Suppressor macrophage (primary cell): ENCODE measurements at regions not wholly inside any gene's neighbourhood (a gene's known extent, or its start where the extent isn't known, plus 50 kb on each side); places are given as distances from the start of the nearest gene placed in this dataset.

Experiments
- DNase-seq, 4 experiments: peaks; one replicate each; pipeline ENCODE4 v3.0.0-alpha.2; 2020 to 2022

- no peak for DNase-seq
Measured at GRCh38 chr2:4507661-4508060, 804.3 kb downstream of the DCDC2C start.

GRCh38 chr2:4515871-4516761, 812.7 kb downstream of the DCDC2C start:
- DNase-seq = no peak

GRCh38 chr2:4518596-4518995, 815.2 kb downstream of the DCDC2C start:
- no peak for DNase-seq

DNA sequence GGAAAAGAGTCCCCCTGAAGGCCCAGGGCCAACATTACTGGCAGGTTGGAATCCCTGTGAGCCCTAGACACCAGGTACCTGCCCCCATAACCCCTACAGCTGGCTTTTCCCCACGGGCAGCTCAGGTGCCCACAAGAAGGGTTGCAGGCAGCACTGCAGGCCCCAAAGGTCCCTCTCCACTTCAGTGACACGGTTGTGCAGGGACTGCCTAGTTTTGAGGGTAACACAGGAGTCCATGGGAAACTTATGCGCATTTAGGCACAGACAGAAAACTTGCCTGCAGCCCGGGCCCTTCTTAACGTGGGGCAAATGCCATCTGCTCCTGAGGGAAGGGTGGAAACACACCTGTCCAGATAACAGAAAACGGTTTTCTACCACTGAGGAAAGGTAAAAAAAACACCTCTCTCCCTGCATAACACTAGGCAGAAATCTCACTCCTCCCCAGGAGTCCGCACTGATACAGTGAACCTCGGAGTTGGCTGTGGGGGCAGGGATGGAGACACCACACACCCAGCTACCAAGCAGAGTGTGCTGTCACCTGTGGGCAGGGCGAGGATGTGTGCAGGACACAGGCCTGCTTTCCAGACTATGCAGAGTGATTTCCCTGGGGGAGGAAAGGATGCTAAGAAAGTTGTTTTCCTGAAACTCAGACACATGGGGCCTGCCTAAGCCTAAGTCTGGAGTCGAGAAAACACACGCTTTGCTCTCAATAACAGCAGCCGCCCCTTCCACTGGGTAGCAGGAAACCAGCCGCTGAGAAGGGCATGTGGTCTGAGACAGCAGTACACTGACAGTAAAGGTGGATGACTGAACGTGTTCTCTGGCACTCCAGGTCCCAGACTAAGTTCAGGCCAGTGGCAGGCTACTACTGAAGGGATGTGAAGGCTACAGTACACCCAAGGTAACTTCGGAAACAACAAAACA, 819.4 kb downstream of the DCDC2C start:
- no peak for DNase-seq

DNA sequence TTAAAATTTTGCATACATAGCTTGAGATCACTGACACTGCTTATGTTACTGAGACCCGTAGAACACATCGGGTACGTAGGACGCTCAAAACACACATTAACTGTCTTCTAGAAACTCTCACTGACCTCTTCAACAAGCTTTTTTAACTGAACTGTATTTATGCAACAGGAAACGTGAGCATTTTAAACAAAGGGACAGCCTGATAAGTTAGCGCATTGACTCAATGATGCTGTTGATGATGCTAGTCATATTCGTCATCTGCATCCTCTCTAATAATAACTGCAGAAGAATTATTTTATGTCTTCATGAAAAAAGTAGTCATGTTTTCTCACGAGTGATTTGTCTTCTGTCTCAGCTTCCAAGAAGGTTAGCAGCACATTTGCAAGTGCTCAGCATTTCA, 824.0 kb downstream of the DCDC2C start:
- DNase-seq = no peak

DNA sequence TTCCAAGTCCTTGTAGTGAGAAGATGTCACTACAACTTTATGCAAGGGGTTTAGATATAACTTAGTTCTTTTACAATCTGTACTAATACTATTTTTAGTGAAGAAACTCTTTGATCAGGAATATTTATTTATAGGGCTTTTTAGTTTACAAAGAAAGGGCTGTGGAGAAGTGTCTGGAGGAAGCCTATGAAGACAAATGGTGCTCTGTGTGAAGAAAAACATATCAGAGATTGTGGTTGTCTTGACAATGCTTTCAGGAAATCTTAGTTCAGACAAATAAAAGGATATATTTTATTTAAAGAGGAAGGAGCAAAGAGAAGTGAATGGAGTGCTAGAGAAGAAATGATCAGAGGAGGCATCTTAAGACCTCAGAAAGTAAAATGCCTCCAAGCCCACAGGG, 824.9 kb downstream of the DCDC2C start:
- DNase-seq = no peak

GRCh38 chr2:4528773-4529172, 825.4 kb downstream of the DCDC2C start:
- DNase-seq = peak in 1 of 4 experiments; percentile 3

DNA sequence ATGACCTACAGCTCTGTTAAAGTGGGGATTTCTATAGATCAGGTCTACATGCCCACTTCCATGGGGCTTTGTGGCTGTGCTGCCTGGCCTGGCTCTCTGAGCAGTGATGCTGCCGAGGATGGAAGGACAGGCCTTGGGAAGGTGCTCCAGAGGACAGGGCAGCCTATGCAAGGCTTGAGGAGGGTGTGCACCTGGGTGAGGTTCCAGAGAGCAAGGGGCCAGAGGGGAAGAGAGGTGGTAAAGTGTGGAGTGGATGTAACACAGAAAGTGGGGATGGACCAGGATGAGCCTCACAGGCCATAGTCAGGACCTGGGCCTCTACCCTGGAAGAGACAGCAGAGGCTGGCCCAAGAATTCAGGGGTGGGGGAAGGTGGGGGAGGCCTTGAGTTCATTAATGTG, 826.4 kb downstream of the DCDC2C start:
- DNase-seq = no peak

DNA sequence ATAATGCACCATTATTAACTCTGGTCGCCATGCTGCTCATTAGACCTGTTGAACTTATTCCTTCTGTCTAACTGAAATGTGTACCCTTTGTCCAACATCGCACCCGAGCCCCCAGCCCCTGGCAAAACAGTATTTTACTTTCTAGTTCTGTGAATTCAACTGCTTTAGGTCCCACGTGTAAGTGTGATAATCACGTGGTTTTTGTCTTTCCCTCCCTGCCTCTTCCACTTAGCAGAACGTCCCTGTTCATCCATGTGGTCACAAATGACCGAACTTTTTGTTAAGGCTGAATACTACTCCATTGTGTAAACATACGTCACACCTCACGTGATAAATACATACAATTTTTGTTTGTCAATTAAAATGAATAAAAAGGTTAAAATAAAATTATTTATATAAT, 826.9 kb downstream of the DCDC2C start:
- DNase-seq = no peak

DNA sequence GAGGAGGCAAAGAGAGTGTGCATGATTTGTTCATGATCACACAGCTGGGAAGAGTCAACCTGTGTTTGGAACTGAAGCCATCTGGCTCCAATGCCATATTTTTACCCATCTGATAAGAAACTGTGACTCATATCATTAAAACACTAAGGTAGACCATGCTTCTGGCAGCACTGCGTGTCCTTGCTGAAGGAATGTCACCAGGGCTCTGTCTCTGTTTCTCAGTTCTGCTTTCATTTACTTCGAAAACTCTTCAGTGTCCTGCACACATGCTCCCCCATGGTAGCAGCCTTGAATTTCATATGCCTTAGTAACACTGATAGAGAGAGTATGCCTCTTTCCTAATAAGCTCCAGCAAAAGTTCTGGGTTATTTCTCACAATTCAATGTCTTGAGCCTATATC, 830.4 kb downstream of the DCDC2C start:
- DNase-seq = no peak

- no peak for DNase-seq
Measured at GRCh38 chr2:4539121-4539520, 835.7 kb downstream of the DCDC2C start.

DNA sequence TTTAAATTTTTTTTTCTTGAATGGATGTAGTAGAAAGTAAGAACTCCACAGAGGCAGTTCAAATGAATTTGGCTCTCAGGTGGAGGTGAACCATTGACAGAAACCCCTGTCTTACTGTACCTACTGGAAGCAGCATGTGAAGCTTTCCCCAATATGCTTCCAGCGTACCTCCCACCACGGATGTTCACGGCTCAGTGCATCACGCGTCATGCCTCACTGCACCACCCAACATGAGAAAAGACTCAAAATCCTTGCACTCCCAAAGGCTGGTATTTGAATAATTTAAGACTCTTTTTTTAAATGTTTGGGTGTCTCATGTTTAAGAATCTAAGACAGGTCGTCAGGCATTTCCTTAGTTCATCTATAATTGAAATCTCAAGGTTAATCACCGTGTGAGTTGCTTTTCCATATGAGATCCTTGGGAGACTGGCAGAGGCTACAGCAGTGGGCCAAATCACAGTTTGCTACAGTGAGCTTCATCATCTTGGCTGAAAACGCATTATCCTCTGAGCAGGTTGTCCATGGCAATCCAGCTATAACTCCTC, 846.4 kb downstream of the DCDC2C start:
- DNase-seq = no peak

DNA sequence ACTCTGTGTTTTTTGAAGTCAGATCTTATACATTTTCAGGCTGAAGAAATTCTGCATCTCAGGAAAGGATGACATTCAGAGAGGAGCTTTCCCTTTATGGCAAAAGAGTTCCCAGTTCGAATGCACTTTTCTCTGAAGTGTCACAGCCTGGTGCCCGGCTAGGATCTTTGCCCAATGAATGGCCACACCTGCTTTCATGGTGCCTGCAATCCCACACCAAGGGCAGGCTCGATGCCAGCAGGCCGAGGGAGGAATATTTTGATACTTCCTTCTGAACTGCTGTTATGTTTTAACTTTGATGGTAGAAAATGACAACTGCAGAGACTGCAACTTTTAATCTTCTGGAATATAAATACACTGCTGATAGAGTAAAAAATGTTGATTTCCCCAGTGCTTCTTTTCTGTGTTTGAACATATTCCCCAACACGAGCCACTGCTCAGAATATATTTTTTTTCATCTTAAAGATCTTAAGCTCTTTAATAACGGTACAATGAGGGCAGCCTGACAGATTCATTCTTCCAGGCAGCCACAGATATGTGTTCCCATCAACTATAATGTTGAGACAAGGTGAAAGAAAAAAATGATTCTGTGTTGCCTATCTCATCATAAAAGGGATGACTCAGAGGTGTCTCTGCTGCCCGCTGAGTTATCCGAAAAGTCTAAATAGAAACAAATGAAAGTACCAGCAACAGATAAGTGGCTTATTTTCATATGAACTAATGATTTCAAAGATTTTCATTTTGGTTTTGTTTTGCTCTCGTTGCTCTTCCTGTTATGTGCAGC, 848.5 kb downstream of the DCDC2C start:
- DNase-seq = no peak

- DNase-seq = no peak
Measured at GRCh38 chr2:4553241-4553640, 849.9 kb downstream of the DCDC2C start.

DNA sequence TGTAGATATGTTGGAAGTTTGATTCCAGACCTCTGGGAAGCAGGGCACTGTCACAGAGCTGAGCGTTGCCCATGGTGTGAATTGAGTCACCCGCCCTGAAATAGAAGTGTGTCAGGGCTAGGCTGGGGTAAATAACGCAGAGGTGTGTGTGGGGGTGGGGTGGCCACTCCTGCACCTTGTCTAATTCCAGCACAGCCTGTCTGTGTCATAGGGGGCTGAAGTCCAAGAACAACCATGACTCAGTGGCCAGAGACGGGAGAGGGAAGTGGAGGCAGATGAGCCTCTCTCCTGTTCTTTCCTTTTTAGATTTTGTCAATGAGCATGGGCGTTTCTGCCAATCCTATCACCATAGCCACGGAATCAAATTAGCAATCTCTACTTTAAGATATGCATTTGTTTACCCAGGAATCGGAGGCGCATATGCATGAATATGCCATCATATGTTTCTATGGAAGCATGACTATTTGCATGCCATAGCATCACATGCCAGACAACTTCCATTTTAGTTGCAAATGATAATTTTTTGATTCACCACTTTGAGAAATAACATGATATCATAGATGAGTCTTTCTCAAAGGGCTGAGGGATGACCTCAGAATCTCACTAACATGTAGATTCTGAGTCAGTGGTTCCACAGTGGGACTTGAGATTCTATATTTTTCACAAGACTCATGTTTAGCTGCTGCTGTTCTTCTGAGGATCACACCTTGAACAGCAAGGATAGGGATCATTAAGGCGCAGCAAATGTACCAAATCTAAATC, 852.9 kb downstream of the DCDC2C start:
- no peak for DNase-seq

DNA sequence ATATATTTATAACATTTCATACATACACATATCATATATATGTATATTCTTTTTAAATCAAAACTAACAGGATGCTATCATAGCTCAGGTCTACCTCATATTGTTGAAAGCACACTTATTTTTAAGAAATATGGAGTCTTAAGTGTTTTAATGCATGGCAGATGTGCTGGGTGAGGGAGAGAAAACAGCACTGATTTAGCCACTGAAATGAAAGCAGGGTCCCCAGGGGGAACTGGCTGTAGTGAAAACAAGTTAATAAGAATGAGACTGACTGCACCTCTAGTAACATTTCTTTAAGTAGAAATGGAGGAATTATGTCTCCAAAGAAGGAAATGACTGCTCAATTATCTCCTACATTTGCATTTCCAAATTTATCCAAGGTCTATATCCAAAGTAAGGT, 857.8 kb downstream of the DCDC2C start:
- no peak for DNase-seq

- no peak for DNase-seq
Measured at GRCh38 chr2:4576075-4576474, 872.7 kb downstream of the DCDC2C start.

DNA sequence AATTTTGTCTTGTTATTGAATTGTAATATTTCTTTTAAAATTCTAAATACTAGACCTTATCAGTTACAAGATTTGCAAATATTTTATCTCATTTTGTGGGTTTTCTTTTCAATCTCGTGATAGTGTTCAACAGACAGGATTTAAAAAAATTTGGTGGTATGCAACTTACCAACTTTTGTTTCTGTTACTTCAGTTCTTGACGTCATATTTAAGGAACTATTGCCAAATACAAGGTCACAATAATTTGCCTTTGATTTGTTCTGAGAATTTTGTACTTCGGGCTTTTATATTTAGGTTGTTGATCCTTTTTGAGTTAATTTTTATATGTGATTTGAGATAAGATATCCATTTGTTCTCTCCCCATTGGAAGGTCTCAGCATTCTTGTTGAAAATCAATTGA, 876.6 kb downstream of the DCDC2C start:
- DNase-seq = no peak

GRCh38 chr2:4585057-4585635, 881.8 kb downstream of the DCDC2C start:
- DNase-seq = no peak

GRCh38 chr2:4588606-4589005, 885.2 kb downstream of the DCDC2C start:
- no peak for DNase-seq

GRCh38 chr2:4591261-4591660, 887.9 kb downstream of the DCDC2C start:
- DNase-seq = no peak
